Stimulated activated CD8-positive, alpha-beta memory T cell treated with anti-CD3 and anti-CD28 coated beads, Interleukin-4, amount 100 ng/mL, for 48 hours (primary cell): ENCODE measurements at regions not wholly inside any gene's neighbourhood (a gene's known extent, or its start where the extent isn't known, plus 50 kb on each side); places are given as distances from the start of the nearest gene placed in this dataset.
"Not testable (repeated sequence)": the region's sequence is repeated elsewhere in the genome, so short reads cannot be mapped to it uniquely, and the experiment has no call there.

Source experiments
- DNase-seq: peaks from one replicate; pipeline ENCODE4 v3.0.0-alpha.2; 2020

GRCh38 chr3:34567266-34567665 is 768.8 kb downstream of the PDCD6IP start:
- DNase-seq: no peak

- no peak for DNase-seq
Observed at GRCh38 chr3:34568766-34569165, 770.3 kb downstream of the PDCD6IP start.

- DNase-seq: no peak
Observed at GRCh38 chr3:34569437-34569836, 771.0 kb downstream of the PDCD6IP start.

GRCh38 chr3:34570916-34571705 is 772.7 kb downstream of the PDCD6IP start:
- DNase-seq: no peak

GRCh38 chr3:34571714-34572113 is 773.3 kb downstream of the PDCD6IP start:
- DNase-seq: no peak

GRCh38 chr3:34575776-34576175 is 777.3 kb downstream of the PDCD6IP start:
- no peak for DNase-seq

GRCh38 chr3:34582055-34582454 is 783.6 kb downstream of the PDCD6IP start:
- no peak for DNase-seq

- no peak for DNase-seq
Observed at GRCh38 chr3:34583451-34583850, 785.0 kb downstream of the PDCD6IP start.

GRCh38 chr3:34584971-34585370 is 786.5 kb downstream of the PDCD6IP start:
- no peak for DNase-seq

- no peak for DNase-seq
Observed at GRCh38 chr3:34599595-34599994, 801.2 kb downstream of the PDCD6IP start.

GRCh38 chr3:34619990-34620389 is 821.6 kb downstream of the PDCD6IP start:
- no peak for DNase-seq

- no peak for DNase-seq
Observed at GRCh38 chr3:34626699-34627098, 828.3 kb downstream of the PDCD6IP start.

- no peak for DNase-seq
Observed at GRCh38 chr3:34634939-34635338, 836.5 kb downstream of the PDCD6IP start.

GRCh38 chr3:34635352-34635850 is 837.0 kb downstream of the PDCD6IP start:
- no peak for DNase-seq

GRCh38 chr3:34646911-34647460 is 848.6 kb downstream of the PDCD6IP start:
- DNase-seq: no peak

- no peak for DNase-seq
Observed at GRCh38 chr3:34650131-34650530, 851.7 kb downstream of the PDCD6IP start.

- DNase-seq: no peak
Observed at GRCh38 chr3:34668915-34669314, 870.5 kb downstream of the PDCD6IP start.

- DNase-seq: no peak
Observed at GRCh38 chr3:34669490-34669889, 871.1 kb downstream of the PDCD6IP start.

GRCh38 chr3:34675383-34676120 is 877.1 kb downstream of the PDCD6IP start:
- no peak for DNase-seq

- DNase-seq: no peak
Observed at GRCh38 chr3:34676436-34676835, 878.0 kb downstream of the PDCD6IP start.

GRCh38 chr3:34678575-34678974 is 880.1 kb downstream of the PDCD6IP start:
- no peak for DNase-seq

- DNase-seq: not testable (repeated sequence)
Observed at GRCh38 chr3:34679055-34679454, 880.6 kb downstream of the PDCD6IP start.

GRCh38 chr3:34683851-34684250 is 885.4 kb downstream of the PDCD6IP start:
- DNase-seq: peak; percentile 54

GRCh38 chr3:34686541-34686940 is 888.1 kb downstream of the PDCD6IP start:
- DNase-seq: no peak
